CD14-positive monocyte (primary cell): ENCODE measurements at regions not wholly inside any gene's neighbourhood (a gene's known extent, or its start where the extent isn't known, plus 50 kb on each side); places are given as distances from the start of the nearest gene placed in this dataset.

Source experiments
- DNase-seq, 3 donors: peaks; one replicate each; pipeline ENCODE4 v3.0.0-alpha.2; 2011 to 2022
- H2AFZ ChIP-seq: 2 replicates; pipeline ENCODE4 v1.6.0; 2012; ENCODE audit warnings: mild to moderate bottlenecking, low read depth, low read length, inconsistent platforms; ENCODE audit not compliant: insufficient read depth, poor library complexity, severe bottlenecking
- H3K27ac ChIP-seq, 2 donors: 1 replicate in 1 of 2; 2 replicates in 1 of 2; pipeline ENCODE4 v1.5.1; 2012 to 2013; ENCODE audit warnings: low read length in 2 of 2, control low read depth in 1 of 2, inconsistent platforms in 1 of 2, low read depth in 1 of 2, mild to moderate bottlenecking in 1 of 2
- H3K27me3 ChIP-seq, 2 donors: one replicate each; pipeline versions ENCODE4 v1.6.0 to v1.6.1; 2011 to 2013; ENCODE audit warnings: low read length in 2 of 2; ENCODE audit not compliant: control insufficient read depth in 2 of 2, insufficient read depth in 2 of 2
- H3K36me3 ChIP-seq, 2 donors: replicated peaks in 1 of 2; 1 replicate in 1 of 2; 2 replicates in 1 of 2; pipeline versions ENCODE4 v1.5.1 to v1.6.1; 2012 to 2013; ENCODE audit warnings: low read length in 2 of 2, control low read depth in 1 of 2, inconsistent platforms in 1 of 2, mild to moderate bottlenecking in 1 of 2; ENCODE audit not compliant: insufficient read depth in 2 of 2, control insufficient read depth in 1 of 2
- H3K4me1 ChIP-seq, 2 donors: 1 replicate in 1 of 2; 2 replicates in 1 of 2; pipeline versions ENCODE4 v1.5.1 to v1.6.1; 2012 to 2013; ENCODE audit warnings: low read length in 2 of 2, control low read depth in 1 of 2, inconsistent platforms in 1 of 2, mild to moderate bottlenecking in 1 of 2, moderate library complexity in 1 of 2; ENCODE audit not compliant: insufficient read depth in 2 of 2, control insufficient read depth in 1 of 2
- H3K4me2 ChIP-seq: replicated peaks from 2 replicates; pipeline ENCODE3; 2012; ENCODE audit warnings: low read length, moderate library complexity, mild to moderate bottlenecking; ENCODE audit not compliant: poor library complexity, severe bottlenecking; ENCODE audit errors: extremely low read depth
- H3K4me3 ChIP-seq, 3 experiments: fragments of 200-600 bp in 1 of 3; sonication (generic) in 1 of 3; replicated peaks in 1 of 3; 1 replicate in 2 of 3; 2 replicates in 1 of 3; pipeline ENCODE4 v1.5.1; 2011 to 2013; ENCODE audit warnings: low read length in 3 of 3, mild to moderate bottlenecking in 3 of 3, control low read depth in 2 of 3, low read depth in 2 of 3, inconsistent platforms in 1 of 3, moderate library complexity in 1 of 3
- H3K79me2 ChIP-seq: 2 replicates; pipeline ENCODE4 v1.6.0; 2012; ENCODE audit warnings: mild to moderate bottlenecking, control low read depth, inconsistent platforms, low read length, moderate library complexity; ENCODE audit not compliant: insufficient read depth
- H3K9ac ChIP-seq: 2 replicates; pipeline ENCODE4 v1.6.0; 2017; ENCODE audit warnings: low read length, mild to moderate bottlenecking; ENCODE audit not compliant: insufficient read depth, poor library complexity, severe bottlenecking
- H3K9me3 ChIP-seq, 2 donors: replicated peaks in 1 of 2; 1 replicate in 1 of 2; 2 replicates in 1 of 2; pipeline versions ENCODE4 v1.5.1 to v1.6.1; 2012 to 2013; ENCODE audit warnings: low read length in 2 of 2, control low read depth in 1 of 2; ENCODE audit not compliant: control insufficient read depth in 1 of 2, insufficient read depth in 1 of 2
- H4K20me1 ChIP-seq: 2 replicates; pipeline ENCODE4 v1.6.0; 2012; ENCODE audit warnings: mild to moderate bottlenecking, low read length, control low read depth, moderate library complexity; ENCODE audit not compliant: insufficient read depth
- H3K27ac Mint-ChIP-seq, 7 donors: one replicate each; pipeline ENCODE4 v1.8.0; 2020; ENCODE audit warnings: mild to moderate bottlenecking in 7 of 7, mixed read lengths in 7 of 7, moderate library complexity in 6 of 7, inconsistent platforms in 2 of 7
- H3K27me3 Mint-ChIP-seq, 3 donors: one replicate each; pipeline ENCODE4 v1.8.0; 2021 to 2022; ENCODE audit warnings: low read depth in 3 of 3, mild to moderate bottlenecking in 3 of 3, mixed read lengths in 3 of 3, moderate library complexity in 3 of 3, inconsistent platforms in 1 of 3
- H3K36me3 Mint-ChIP-seq, 2 donors: one replicate each; pipeline ENCODE4 v1.8.0; 2020; ENCODE audit warnings: mixed read lengths in 2 of 2, inconsistent platforms in 1 of 2, mild to moderate bottlenecking in 1 of 2
- H3K4me1 Mint-ChIP-seq: one replicate; pipeline ENCODE4 v1.8.0; 2020; ENCODE audit warnings: mild to moderate bottlenecking, mixed read lengths
- H3K4me3 Mint-ChIP-seq, 2 donors: one replicate each; pipeline ENCODE4 v1.8.0; 2020; ENCODE audit warnings: mild to moderate bottlenecking in 2 of 2, mixed read lengths in 2 of 2, moderate library complexity in 1 of 2
- H3K9me3 Mint-ChIP-seq, 7 donors: one replicate each; pipeline ENCODE4 v1.8.0; 2020 to 2022; ENCODE audit warnings: mixed read lengths in 7 of 7, mild to moderate bottlenecking in 6 of 7, moderate library complexity in 6 of 7, inconsistent platforms in 2 of 7
- CTCF ChIP-seq: fragments of 200-600 bp; IDR thresholded peaks from one replicate; pipeline ENCODE4 v1.8.0; 2022; ENCODE audit warnings: antibody characterized with exemption, mild to moderate bottlenecking
- WGBS: methylation state at CpG from one replicate; pipeline ENCODE4 v1.1.5; 2013; ENCODE audit warnings: missing lambda C conversion rate; ENCODE audit not compliant: insufficient coverage; 5-methylcytosine and 5-hydroxymethylcytosine counted together
- intact Hi-C, 2 donors: fragments of 100-400 bp; cut with micrococcal nuclease; formaldehyde crosslinking; loops; one replicate each; pipeline versions ENCODE4 v1.15.0 to v1.15.1; 2023

- no peaks in the 10 kb centered on the region for H3K4me1 ChIP-seq
- 2% methylated on average over 46 of the region's 51 CpGs for WGBS
- Mint-ChIP-seq H3K27me3 (peaks cover 84 to 94% (median 84%) of the 10 kb centered on the region in 3 donors), H3K27ac (no peak overlapping the region), H3K9me3 (peaks cover 0 to 17% (median 7%) of the 10 kb centered on the region in 7 donors), H3K4me1 (no peaks in the 10 kb centered on the region), H3K4me3 (peak overlapping the region in 1 of 2 donors; percentile 50), H3K36me3 (no peaks in the 10 kb centered on the region)
- H2AFZ ChIP-seq, result no peak overlapping the region
- H3K9ac ChIP-seq, result no peak overlapping the region
- H3K4me2 ChIP-seq, result no peak overlapping the region
- H3K36me3 ChIP-seq, result no peaks in the 10 kb centered on the region
- DNase-seq, result no peak
- no peaks in the 10 kb centered on the region for H4K20me1 ChIP-seq
- peaks cover 0 to 35% of the 10 kb centered on the region in 2 donors for H3K9me3 ChIP-seq
- no peak overlapping the region for H3K4me3 ChIP-seq
- intact Hi-C loops, result no loop called here
- H3K27ac ChIP-seq, result no peak overlapping the region
- TF ChIP-seq CTCF, result no peak
- H3K79me2 ChIP-seq, result no peaks in the 10 kb centered on the region
- peaks cover 82 to 99% of the 10 kb centered on the region in 2 donors for H3K27me3 ChIP-seq
These were observed 86.6 kb downstream of the NR2F2 start for GRCh38 chr15:96416934-96417759.

- Histone ChIP-seq H3K4me1 (no peaks in the 10 kb centered on the region), H2AFZ (no peak overlapping the region), H3K36me3 (no peaks in the 10 kb centered on the region), H3K79me2 (no peaks in the 10 kb centered on the region), H3K4me3 (no peak overlapping the region), H3K27me3 (peaks cover 78 to 99% of the 10 kb centered on the region in 2 donors), H3K9ac (no peak overlapping the region), H3K4me2 (no peak overlapping the region), H3K27ac (no peak overlapping the region), H3K9me3 (peaks cover 0 to 35% of the 10 kb centered on the region in 2 donors), H4K20me1 (no peaks in the 10 kb centered on the region)
- Mint-ChIP-seq H3K36me3 (no peaks in the 10 kb centered on the region), H3K4me3 (peak overlapping the region in 1 of 2 donors; percentile 50), H3K9me3 (peaks cover 0 to 17% (median 7%) of the 10 kb centered on the region in 7 donors), H3K27ac (no peak overlapping the region), H3K27me3 (peaks cover 78 to 91% (median 78%) of the 10 kb centered on the region in 3 donors), H3K4me1 (no peaks in the 10 kb centered on the region)
- no peak for TF ChIP-seq CTCF
- 7% methylated on average over 5 of the region's 14 CpGs for WGBS
- intact Hi-C loops, result no loop called here
- DNase-seq, result no peak
These were observed 87.2 kb downstream of the NR2F2 start for GRCh38 chr15:96417760-96418130.
